Ovary (tissue), 3 donors: ENCODE measurements at regions not wholly inside any gene's neighbourhood (a gene's known extent, or its start where the extent isn't known, plus 50 kb on each side); places are given as distances from the start of the nearest gene placed in this dataset.

Experiments
- EP300 ChIP-seq: sonication (generic); formaldehyde crosslinking; IDR thresholded peaks from one replicate; pipeline ENCODE4 v1.6.1; 2017; ENCODE audit warnings: antibody characterized with exemption
- POLR2A ChIP-seq: fragments of 450-650 bp; IDR thresholded peaks from one replicate; pipeline ENCODE4 v1.6.1; 2017; ENCODE audit warnings: antibody characterized with exemption, mild to moderate bottlenecking, moderate library complexity
- TF ChIP-seq, protein P1 (sequence below), 3 donors: fragments of 450-650 bp in 2 of 3; fragments of 200-600 bp in 1 of 3; IDR thresholded peaks; one replicate each; pipeline versions ENCODE4 v1.5.1 to v1.8.0; 2016 to 2022; ENCODE audit warnings: antibody characterized with exemption in 3 of 3, mild to moderate bottlenecking in 1 of 3
- donor health status: DM: no; HTN: no; CAD: no.

GRCh38 chr10:43943818-43944360, 295.2 kb upstream of the ZNF32 start:
- TF ChIP-seq EP300 (no peak), POLR2A (no peak)
- TF ChIP-seq, protein P1, sequence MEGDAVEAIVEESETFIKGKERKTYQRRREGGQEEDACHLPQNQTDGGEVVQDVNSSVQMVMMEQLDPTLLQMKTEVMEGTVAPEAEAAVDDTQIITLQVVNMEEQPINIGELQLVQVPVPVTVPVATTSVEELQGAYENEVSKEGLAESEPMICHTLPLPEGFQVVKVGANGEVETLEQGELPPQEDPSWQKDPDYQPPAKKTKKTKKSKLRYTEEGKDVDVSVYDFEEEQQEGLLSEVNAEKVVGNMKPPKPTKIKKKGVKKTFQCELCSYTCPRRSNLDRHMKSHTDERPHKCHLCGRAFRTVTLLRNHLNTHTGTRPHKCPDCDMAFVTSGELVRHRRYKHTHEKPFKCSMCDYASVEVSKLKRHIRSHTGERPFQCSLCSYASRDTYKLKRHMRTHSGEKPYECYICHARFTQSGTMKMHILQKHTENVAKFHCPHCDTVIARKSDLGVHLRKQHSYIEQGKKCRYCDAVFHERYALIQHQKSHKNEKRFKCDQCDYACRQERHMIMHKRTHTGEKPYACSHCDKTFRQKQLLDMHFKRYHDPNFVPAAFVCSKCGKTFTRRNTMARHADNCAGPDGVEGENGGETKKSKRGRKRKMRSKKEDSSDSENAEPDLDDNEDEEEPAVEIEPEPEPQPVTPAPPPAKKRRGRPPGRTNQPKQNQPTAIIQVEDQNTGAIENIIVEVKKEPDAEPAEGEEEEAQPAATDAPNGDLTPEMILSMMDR (IDR thresholded peaks at IDR 0.05) = no peak
